Heart right ventricle (tissue), 16 donors: ENCODE measurements at regions not wholly inside any gene's neighbourhood (a gene's known extent, or its start where the extent isn't known, plus 50 kb on each side); places are given as distances from the start of the nearest gene placed in this dataset.

Source experiments
- ATAC-seq, 8 donors: fragments of 200-7000 bp; cut with Tn5 transposase; one replicate each; pipeline ENCODE4 v1.9.1; 2020; ENCODE audit warnings: mild to moderate bottlenecking in 8 of 8, moderate library complexity in 8 of 8, moderate number of reproducible peaks in 1 of 8
- DNase-seq, 2 donors: peaks; one replicate each; pipeline ENCODE4 v3.0.0-alpha.2; 2020
- H3K27ac ChIP-seq, 10 donors: fragments of 200-600 bp; sonication (generic) in 2 of 10; one replicate each; pipeline versions ENCODE4 v1.5.0 to v1.8.0; 2020 to 2022; ENCODE audit warnings: mild to moderate bottlenecking in 3 of 10
- H3K27me3 ChIP-seq, 7 donors: fragments of 200-600 bp; one replicate each; pipeline ENCODE4 v1.8.0; 2021 to 2022; ENCODE audit warnings: mild to moderate bottlenecking in 2 of 7
- H3K36me3 ChIP-seq, 9 donors: fragments of 200-600 bp; sonication (generic) in 1 of 9; one replicate each; pipeline versions ENCODE4 v1.5.0 to v1.8.0; 2020 to 2022; ENCODE audit warnings: mild to moderate bottlenecking in 2 of 9
- H3K4me1 ChIP-seq, 9 donors: fragments of 200-600 bp; sonication (generic) in 1 of 9; one replicate each; pipeline versions ENCODE4 v1.5.0 to v1.8.0; 2020 to 2022; ENCODE audit warnings: mild to moderate bottlenecking in 4 of 9
- H3K4me3 ChIP-seq, 10 donors: fragments of 200-600 bp; sonication (generic) in 2 of 10; one replicate each; pipeline versions ENCODE4 v1.5.0 to v1.8.0; 2020 to 2022; ENCODE audit warnings: mild to moderate bottlenecking in 7 of 10, moderate library complexity in 2 of 10
- H3K9me3 ChIP-seq, 11 donors: fragments of 200-600 bp in 10 of 11; sonication (generic) in 2 of 11; one replicate each; pipeline versions ENCODE4 v1.5.0 to v1.8.0; 2013 to 2022; ENCODE audit warnings: mild to moderate bottlenecking in 2 of 11, control low read depth in 1 of 11, moderate library complexity in 1 of 11
- CTCF ChIP-seq, 9 donors: fragments of 200-600 bp; sonication (generic) in 2 of 9; IDR thresholded peaks; one replicate each; pipeline versions ENCODE4 v1.5.0 to v1.8.0; 2021 to 2022; ENCODE audit warnings: antibody characterized with exemption in 9 of 9, mild to moderate bottlenecking in 5 of 9, moderate library complexity in 1 of 9
- WGBS, 2 donors: extraction: QIAGEN DNeasy Blood & Tissue Kit; methylation state at CpG; one replicate each; pipeline ENCODE4 v1.1.7; 2013; ENCODE audit warnings: inconsistent platforms in 1 of 2; 5-methylcytosine and 5-hydroxymethylcytosine counted together
- intact Hi-C, 10 donors: fragments of 100-400 bp; cut with DNase I; formaldehyde crosslinking; loops; one replicate each; pipeline versions ENCODE4 v1.11.1 to v1.14.2; 2022
- donor health status: Arrhythmogenic right ventricular cardiomyopathy.
- donor health status: ischemic (EF 13 %, LVEDD 7.1; RV severe dilation, severe dysfunction).
- donor health status: healthy with polysubstance abuse.
- donor health status: DM: no; HTN: yes; CAD: no.
- donor health status: DM: no; HTN: no; CAD: no.
- donor health status: ischemic (EF 25% LVEDD 6.9; RV normal size, moderate dysfunction).
- donor health status: ischemic (EF 25% LVEDD 5.7; RV mildly dilated, moderate dysfunction).
- donor health status: healthy.
- donor health status: DM: yes; HTN: yes; CAD: no.
- donor health status: Ischemic cardiomyopathy.
- donor health status: ischemic (EF 35%, LVEDD 5.7; RV mildly dilated, moderate dysfunction).
- donor health status: nonischemic (EF 11% LVEDD 7.7; RV severe dilation, severe dysfunction).
- donor health status: DM: yes; HTN: yes; CAD: no.
- donor health status: PGD.
- donor health status: ischemic (EF 29% LVEDD 5.4; RV normal size, mild dysfunction).
- donor health status: nonischemic (EF 23%, LVEDD 6.1; RV moderate dilation, normal function).

DNA sequence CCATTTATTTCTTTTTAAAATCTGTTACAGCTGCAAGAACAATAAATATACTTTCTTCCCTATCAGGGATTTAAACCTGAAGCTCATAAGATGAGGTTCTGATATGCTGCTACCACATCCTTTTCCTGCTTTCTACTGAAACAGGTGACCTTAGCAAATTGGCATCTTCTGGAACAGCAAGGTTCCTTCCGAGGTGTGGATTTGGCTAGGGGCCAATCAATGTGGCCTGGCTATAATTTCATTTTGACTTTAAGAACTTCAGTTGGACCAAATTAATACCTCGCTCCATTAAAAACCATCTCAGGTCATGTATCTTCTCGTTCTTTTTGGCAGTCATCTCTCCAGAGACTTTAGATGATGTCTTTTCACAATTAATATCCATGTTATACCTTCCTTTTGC, 53.4 kb upstream of the C3orf80 start:
- H3K36me3 ChIP-seq: no peaks in the 10 kb centered on the region
- intact Hi-C loops: no loop called here
- peaks cover 0 to 6% (median 0%) of the 10 kb centered on the region in 7 donors for H3K27me3 ChIP-seq
- no peak overlapping the region for H3K27ac ChIP-seq
- ATAC-seq: no peak
- WGBS, 2 donors: 69 to 81% methylated on average over 3 of the region's 3 CpGs
- peaks cover 0 to 8% (median 0%) of the 10 kb centered on the region in 9 donors for H3K4me1 ChIP-seq
- no peak for DNase-seq
- H3K9me3 ChIP-seq: no peaks in the 10 kb centered on the region
- no peak for TF ChIP-seq CTCF (IDR thresholded peaks at IDR 0.05)
- no peak overlapping the region for H3K4me3 ChIP-seq

DNA sequence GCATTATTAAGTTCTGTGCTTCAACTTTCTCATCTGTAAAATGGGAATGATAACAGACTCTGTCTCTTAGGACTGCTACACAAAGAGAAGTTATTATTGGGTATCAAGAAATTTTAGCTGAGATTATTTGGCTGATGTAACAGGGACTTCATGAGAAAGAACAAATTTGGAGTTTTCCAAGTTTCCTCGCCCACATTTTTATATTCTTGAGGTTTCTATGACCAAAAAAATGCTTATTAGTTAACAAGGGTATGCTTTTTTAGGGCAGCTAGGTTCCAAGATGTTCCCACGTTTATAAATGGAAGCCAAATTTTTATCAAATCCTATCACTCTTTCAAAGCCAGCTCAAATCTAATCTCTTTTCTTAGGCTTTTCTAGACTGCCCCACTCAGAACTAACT, 50.6 kb upstream of the C3orf80 start:
- peaks cover 0 to 6% (median 0%) of the 10 kb centered on the region in 7 donors for H3K27me3 ChIP-seq
- intact Hi-C loops: no loop called here
- H3K4me3 ChIP-seq: no peak overlapping the region
- ATAC-seq: no peak
- WGBS, 2 donors: 68 to 73% methylated on average over 2 of the region's 2 CpGs
- DNase-seq: no peak
- no peaks in the 10 kb centered on the region for H3K9me3 ChIP-seq
- no peak for TF ChIP-seq CTCF (IDR thresholded peaks at IDR 0.05)
- no peaks in the 10 kb centered on the region for H3K36me3 ChIP-seq
- H3K27ac ChIP-seq: no peak overlapping the region
- H3K4me1 ChIP-seq: peaks cover 0 to 4% (median 0%) of the 10 kb centered on the region in 9 donors
